ENCODE measurements at regions not wholly inside any gene's neighbourhood (a gene's known extent, or its start where the extent isn't known, plus 50 kb on each side); places are given as distances from the start of the nearest gene placed in this dataset.

- TF ChIP-seq CTCF (IDR thresholded peaks at IDR 0.05) (no peak), POLR2A (IDR thresholded peaks at IDR 0.05) (no peak)
These were observed 52.0 kb upstream of the CRY1 start for GRCh38 chr12:107145397-107145796.

All from body of pancreas (tissue), 4 donors.